KMS-11 (cell line): ENCODE measurements at regions not wholly inside any gene's neighbourhood (a gene's known extent, or its start where the extent isn't known, plus 50 kb on each side); places are given as distances from the start of the nearest gene placed in this dataset.

Experiments used
- H2AFZ ChIP-seq: fragments of 200-600 bp; sonication (generic); 2 replicates; pipeline ENCODE4 v1.6.1; 2016; ENCODE audit warnings: antibody characterized with exemption, mixed run types, low read depth
- H3K27ac ChIP-seq: fragments of 200-600 bp; sonication (generic); 2 replicates; pipeline ENCODE4 v1.6.1; 2016; ENCODE audit warnings: mild to moderate bottlenecking, mixed run types
- H3K27me3 ChIP-seq: fragments of 200-600 bp; sonication (generic); 2 replicates; pipeline ENCODE4 v1.6.1; 2017; ENCODE audit warnings: mild to moderate bottlenecking, low read depth, mixed run types, moderate library complexity; ENCODE audit not compliant: insufficient read depth
- H3K36me3 ChIP-seq: fragments of 200-600 bp; sonication (generic); 2 replicates; pipeline ENCODE4 v1.6.1; 2017; ENCODE audit warnings: mild to moderate bottlenecking, mixed run types; ENCODE audit not compliant: insufficient read depth
- H3K4me1 ChIP-seq: fragments of 200-600 bp; sonication (generic); 2 replicates; pipeline ENCODE4 v1.6.1; 2016; ENCODE audit warnings: mild to moderate bottlenecking, low read depth, mixed run types; ENCODE audit not compliant: poor library complexity, severe bottlenecking
- H3K4me2 ChIP-seq: fragments of 200-600 bp; sonication (generic); 2 replicates; pipeline ENCODE4 v1.7.0; 2016; ENCODE audit warnings: mild to moderate bottlenecking, mixed run types
- H3K4me3 ChIP-seq: fragments of 200-600 bp; sonication (generic); IDR thresholded peaks from 2 replicates; pipeline ENCODE4 v1.6.1; 2017; ENCODE audit warnings: low read depth, low read length, mixed read lengths; ENCODE audit not compliant: insufficient read depth
- H3K79me2 ChIP-seq: fragments of 200-600 bp; sonication (generic); 2 replicates; pipeline ENCODE4 v1.6.1; 2016; ENCODE audit warnings: low read depth, mixed run types; ENCODE audit not compliant: insufficient read depth
- H3K9ac ChIP-seq: fragments of 200-600 bp; sonication (generic); 2 replicates; pipeline ENCODE4 v1.6.1; 2016; ENCODE audit warnings: mild to moderate bottlenecking, mixed run types
- H4K20me1 ChIP-seq: fragments of 200-600 bp; sonication (generic); 2 replicates; pipeline ENCODE4 v1.6.1; 2016; ENCODE audit warnings: mild to moderate bottlenecking, mixed run types; ENCODE audit not compliant: insufficient read depth
- TF ChIP-seq, protein P1 (sequence below): fragments of 200-600 bp; sonication (generic); conservative IDR thresholded peaks from 2 replicates; pipeline ENCODE4 v1.6.1; 2017; ENCODE audit warnings: low read depth, mild to moderate bottlenecking, antibody characterized with exemption, low read length, moderate library complexity, mixed read lengths

DNA sequence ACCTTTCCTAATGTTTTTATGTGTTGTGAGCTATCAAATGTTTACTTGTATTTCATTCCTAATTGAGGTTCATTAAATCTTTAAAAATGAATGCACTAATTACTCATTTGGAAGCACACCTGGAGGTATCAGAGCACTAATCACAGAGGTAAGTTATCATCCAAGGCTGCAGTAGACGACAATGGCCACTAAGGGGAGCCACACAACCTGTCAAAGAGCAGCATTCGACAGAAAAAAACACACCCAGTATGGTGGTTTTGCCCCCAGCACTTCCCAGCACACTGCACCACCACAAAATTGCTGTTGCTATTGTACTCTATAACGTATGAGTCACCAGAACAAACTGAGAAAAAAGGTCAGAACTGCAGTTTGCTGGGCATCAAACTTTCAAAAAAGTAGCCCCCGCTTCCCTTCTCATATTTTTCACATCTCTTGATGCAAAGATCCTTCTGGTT is 205.9 kb upstream of the IGF1R start:
- Histone ChIP-seq H2AFZ (peak overlapping the region; percentile 24; the same call in 1 of the 2 replicates), H3K27me3 (no peaks in the 10 kb centered on the region), H3K9ac (peak overlapping the region; percentile 8; the same call in 1 of the 2 replicates), H3K4me3 (no peak overlapping the region), H3K4me2 (peak overlapping the region; percentile 31), H3K4me1 (peaks cover 13% of the 10 kb centered on the region), H3K27ac (no peak overlapping the region), H4K20me1 (no peaks in the 10 kb centered on the region), H3K79me2 (no peaks in the 10 kb centered on the region), H3K36me3 (no peaks in the 10 kb centered on the region)
- TF ChIP-seq, protein P1, sequence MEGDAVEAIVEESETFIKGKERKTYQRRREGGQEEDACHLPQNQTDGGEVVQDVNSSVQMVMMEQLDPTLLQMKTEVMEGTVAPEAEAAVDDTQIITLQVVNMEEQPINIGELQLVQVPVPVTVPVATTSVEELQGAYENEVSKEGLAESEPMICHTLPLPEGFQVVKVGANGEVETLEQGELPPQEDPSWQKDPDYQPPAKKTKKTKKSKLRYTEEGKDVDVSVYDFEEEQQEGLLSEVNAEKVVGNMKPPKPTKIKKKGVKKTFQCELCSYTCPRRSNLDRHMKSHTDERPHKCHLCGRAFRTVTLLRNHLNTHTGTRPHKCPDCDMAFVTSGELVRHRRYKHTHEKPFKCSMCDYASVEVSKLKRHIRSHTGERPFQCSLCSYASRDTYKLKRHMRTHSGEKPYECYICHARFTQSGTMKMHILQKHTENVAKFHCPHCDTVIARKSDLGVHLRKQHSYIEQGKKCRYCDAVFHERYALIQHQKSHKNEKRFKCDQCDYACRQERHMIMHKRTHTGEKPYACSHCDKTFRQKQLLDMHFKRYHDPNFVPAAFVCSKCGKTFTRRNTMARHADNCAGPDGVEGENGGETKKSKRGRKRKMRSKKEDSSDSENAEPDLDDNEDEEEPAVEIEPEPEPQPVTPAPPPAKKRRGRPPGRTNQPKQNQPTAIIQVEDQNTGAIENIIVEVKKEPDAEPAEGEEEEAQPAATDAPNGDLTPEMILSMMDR, result peak; percentile 89

DNA sequence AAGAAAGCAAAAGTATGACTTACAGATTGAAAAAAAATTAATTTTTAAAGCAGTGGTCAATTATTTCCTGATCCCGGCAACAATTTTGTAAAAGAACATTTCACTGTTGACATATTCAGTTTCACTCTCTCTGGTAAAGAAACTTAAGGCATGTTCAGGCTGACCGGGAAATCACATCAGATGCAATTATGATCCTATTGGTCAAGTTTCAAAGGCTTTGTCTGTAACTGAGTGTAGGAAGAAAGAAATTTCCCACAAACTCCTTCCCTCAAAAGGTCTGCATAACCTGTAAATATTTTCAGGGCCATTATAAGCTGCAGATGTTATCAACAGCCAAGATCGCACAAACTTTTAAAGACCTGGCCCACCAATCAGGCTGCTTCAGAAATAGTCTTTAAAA is 205.4 kb upstream of the IGF1R start:
- H3K9ac ChIP-seq, result peak overlapping the region; percentile 8; the same call in 1 of the 2 replicates
- H3K27me3 ChIP-seq, result no peaks in the 10 kb centered on the region
- no peaks in the 10 kb centered on the region for H4K20me1 ChIP-seq
- H3K36me3 ChIP-seq, result no peaks in the 10 kb centered on the region
- H3K4me3 ChIP-seq, result no peak overlapping the region
- H2AFZ ChIP-seq, result peak overlapping the region; percentile 24; the same call in 1 of the 2 replicates
- no peak overlapping the region for H3K27ac ChIP-seq
- H3K4me1 ChIP-seq, result peaks cover 13% of the 10 kb centered on the region
- no peaks in the 10 kb centered on the region for H3K79me2 ChIP-seq
- TF ChIP-seq, protein P1, result no peak
- peak overlapping the region; percentile 31 for H3K4me2 ChIP-seq

DNA sequence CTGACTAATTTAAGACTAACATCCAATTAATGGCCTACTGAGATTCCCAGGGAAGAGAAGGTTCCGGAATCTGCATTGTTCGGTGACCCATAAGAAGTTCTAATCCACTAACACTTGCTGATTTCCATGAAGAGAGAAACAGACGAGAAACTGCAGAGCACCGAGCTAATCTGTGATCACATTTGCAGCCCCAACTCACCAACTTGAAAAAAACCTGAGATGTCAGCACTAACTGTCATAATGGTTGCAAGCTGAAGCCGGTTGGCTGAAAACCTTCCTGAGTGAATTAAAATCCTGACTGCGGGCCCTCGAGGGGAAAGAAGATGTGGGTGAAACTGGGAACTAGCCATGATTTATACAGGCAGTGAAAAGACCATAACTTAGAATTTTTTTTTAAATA is 204.8 kb upstream of the IGF1R start:
- Histone ChIP-seq H3K36me3 (no peaks in the 10 kb centered on the region), H3K4me2 (no peak overlapping the region), H3K4me1 (peaks cover 13% of the 10 kb centered on the region), H3K9ac (no peak overlapping the region), H3K27ac (no peak overlapping the region), H3K79me2 (no peaks in the 10 kb centered on the region), H2AFZ (0 out of 2 replicates have a peak overlapping the region, but pooled peaks have one; percentile 24), H4K20me1 (no peaks in the 10 kb centered on the region), H3K27me3 (no peaks in the 10 kb centered on the region), H3K4me3 (no peak overlapping the region)
- TF ChIP-seq, protein P1, result no peak

DNA sequence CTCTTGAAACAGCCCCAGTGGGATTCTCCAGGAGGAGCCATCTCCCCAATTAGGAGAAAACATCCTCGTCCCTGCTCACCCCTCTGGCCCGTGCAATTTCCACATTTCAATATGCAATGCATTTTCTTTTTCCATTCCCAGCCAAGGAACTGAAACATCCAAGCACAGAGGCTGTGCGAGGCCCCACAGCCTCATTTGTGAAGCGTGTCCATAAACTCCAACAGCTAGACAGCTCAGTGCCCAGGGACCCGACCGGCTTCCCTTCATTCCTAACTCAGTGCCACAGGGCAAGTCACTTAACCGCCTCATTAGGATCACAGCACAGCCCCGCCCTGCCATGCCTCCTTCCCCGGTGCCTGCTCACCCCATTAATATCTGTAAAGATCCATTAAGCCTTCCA is 204.2 kb upstream of the IGF1R start:
- Histone ChIP-seq H4K20me1 (no peaks in the 10 kb centered on the region), H3K4me3 (no peak overlapping the region), H3K4me1 (peaks cover 13% of the 10 kb centered on the region), H3K36me3 (no peaks in the 10 kb centered on the region), H3K27me3 (no peaks in the 10 kb centered on the region), H3K79me2 (no peaks in the 10 kb centered on the region), H3K9ac (no peak overlapping the region), H3K27ac (no peak overlapping the region), H3K4me2 (no peak overlapping the region), H2AFZ (no peak overlapping the region)
- TF ChIP-seq, protein P1, result no peak
